SK-N-SH (cell line): ENCODE measurements at regions not wholly inside any gene's neighbourhood (a gene's known extent, or its start where the extent isn't known, plus 50 kb on each side); places are given as distances from the start of the nearest gene placed in this dataset.

ENCODE experiments used
- CHD2 ChIP-seq: fragments of 150-350 bp; IDR thresholded peaks from 2 replicates; pipeline ENCODE4 v1.6.1; 2018; ENCODE audit warnings: low read length; ENCODE audit not compliant: partially characterized antibody
- ELF1 ChIP-seq: IDR thresholded peaks from 2 replicates; pipeline ENCODE4 v1.4.0; 2012
- FOXM1 ChIP-seq: IDR thresholded peaks from 2 replicates; pipeline ENCODE4 v1.4.0; 2012; ENCODE audit warnings: low read depth, mild to moderate bottlenecking
- POLR2AphosphoS5 ChIP-seq: IDR thresholded peaks from 2 replicates; pipeline ENCODE4 v1.6.1; 2012; ENCODE audit warnings: low read depth, low read length
- TF ChIP-seq, protein P1 (sequence below): fragments of 200-600 bp; sonication (generic); IDR thresholded peaks from 2 replicates; pipeline ENCODE4 v1.6.1; 2017; ENCODE audit warnings: antibody characterized with exemption, mild to moderate bottlenecking, moderate library complexity

DNA sequence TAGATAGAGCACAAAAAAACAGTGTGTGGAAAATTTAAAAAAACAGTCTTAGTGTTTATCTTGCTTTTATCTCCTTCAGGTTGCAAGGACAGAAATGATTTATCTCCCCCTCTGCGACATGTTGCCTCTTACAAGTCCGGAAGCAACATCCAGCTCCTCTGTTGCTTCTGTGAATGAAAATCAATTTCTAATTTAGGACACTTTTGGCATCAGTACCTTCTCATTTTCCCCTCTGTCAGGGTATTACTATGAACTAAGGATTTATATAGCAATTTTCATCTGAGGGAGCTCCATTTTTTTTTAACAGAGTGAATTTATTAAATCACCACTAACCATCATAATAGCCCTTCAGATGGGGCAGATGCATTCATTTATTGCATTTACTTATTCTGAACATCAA lies 116.6 kb upstream of the PLXNC1 start:
- TF ChIP-seq ELF1 (no peak), POLR2AphosphoS5 (no peak), FOXM1 (no peak), CHD2 (no peak)
- TF ChIP-seq, protein P1, sequence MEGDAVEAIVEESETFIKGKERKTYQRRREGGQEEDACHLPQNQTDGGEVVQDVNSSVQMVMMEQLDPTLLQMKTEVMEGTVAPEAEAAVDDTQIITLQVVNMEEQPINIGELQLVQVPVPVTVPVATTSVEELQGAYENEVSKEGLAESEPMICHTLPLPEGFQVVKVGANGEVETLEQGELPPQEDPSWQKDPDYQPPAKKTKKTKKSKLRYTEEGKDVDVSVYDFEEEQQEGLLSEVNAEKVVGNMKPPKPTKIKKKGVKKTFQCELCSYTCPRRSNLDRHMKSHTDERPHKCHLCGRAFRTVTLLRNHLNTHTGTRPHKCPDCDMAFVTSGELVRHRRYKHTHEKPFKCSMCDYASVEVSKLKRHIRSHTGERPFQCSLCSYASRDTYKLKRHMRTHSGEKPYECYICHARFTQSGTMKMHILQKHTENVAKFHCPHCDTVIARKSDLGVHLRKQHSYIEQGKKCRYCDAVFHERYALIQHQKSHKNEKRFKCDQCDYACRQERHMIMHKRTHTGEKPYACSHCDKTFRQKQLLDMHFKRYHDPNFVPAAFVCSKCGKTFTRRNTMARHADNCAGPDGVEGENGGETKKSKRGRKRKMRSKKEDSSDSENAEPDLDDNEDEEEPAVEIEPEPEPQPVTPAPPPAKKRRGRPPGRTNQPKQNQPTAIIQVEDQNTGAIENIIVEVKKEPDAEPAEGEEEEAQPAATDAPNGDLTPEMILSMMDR, result no peak
